ENCODE measurements at regions not wholly inside any gene's neighbourhood (a gene's known extent, or its start where the extent isn't known, plus 50 kb on each side); places are given as distances from the start of the nearest gene placed in this dataset.

GRCh38 chr3:87924485-87924884 is 134.3 kb downstream of the CGGBP1 start:
- Histone ChIP-seq H3K4me3 (ENCODE audit: low read depth, low read length) (no peak overlapping the region), H3K4me1 (no peaks in the 10 kb centered on the region), H3K9me3 (no peaks in the 10 kb centered on the region), H3K36me3 (ENCODE audit: control insufficient read depth, insufficient read depth, low read length) (no peaks in the 10 kb centered on the region), H3K27me3 (replicated peaks; ENCODE audit: control insufficient read depth, insufficient read depth, low read length) (no peaks in the 10 kb centered on the region)
- ChIA-PET CTCF (no interaction called here), POLR2A (no interaction called here)
- H3K9me3 Mint-ChIP-seq (ENCODE audit: unreplicated experiment): peaks cover 15% of the 10 kb centered on the region
- no peaks in the 10 kb centered on the region for H3K36me3 Mint-ChIP-seq (ENCODE audit: insufficient read depth, unreplicated experiment)
- H3K4me3 Mint-ChIP-seq (ENCODE audit: unreplicated experiment): no peak overlapping the region
- H3K27me3 Mint-ChIP-seq (ENCODE audit: insufficient read depth, unreplicated experiment): no peaks in the 10 kb centered on the region
- no peak for TF ChIP-seq CTCF (IDR thresholded peaks at IDR 0.05; ENCODE audit: insufficient read depth in 1 of 2, low read depth in 1 of 2, low read length in 1 of 2, severe bottlenecking in 1 of 2, unreplicated experiment in 1 of 2)
- DNase-seq: no peak
- H3K4me1 Mint-ChIP-seq (ENCODE audit: low read depth, unreplicated experiment): no peaks in the 10 kb centered on the region
- intact Hi-C loops (cut with micrococcal nuclease; ENCODE audit: unreplicated experiment): no loop called here
- no peak overlapping the region for H3K27ac Mint-ChIP-seq (ENCODE audit: unreplicated experiment)
- BruUV-seq (replicated peaks): no TSS peak

GRCh38 chr3:87920549-87920948 is 138.3 kb downstream of the CGGBP1 start:
- DNase-seq: no peak
- ChIA-PET CTCF (interaction anchor here (0.6 kb wide), 1 partner anchor 9 kb away, joined by 3 read pairs; no protein-coding TSS in a partner anchor), POLR2A (no interaction called here)
- H3K9me3 ChIP-seq: no peaks in the 10 kb centered on the region
- no peak for TF ChIP-seq CTCF (IDR thresholded peaks at IDR 0.05; ENCODE audit: insufficient read depth in 1 of 2, low read depth in 1 of 2, low read length in 1 of 2, severe bottlenecking in 1 of 2, unreplicated experiment in 1 of 2)
- Mint-ChIP-seq H3K36me3 (ENCODE audit: insufficient read depth, unreplicated experiment) (no peaks in the 10 kb centered on the region), H3K9me3 (ENCODE audit: unreplicated experiment) (peaks cover 15% of the 10 kb centered on the region), H3K27ac (ENCODE audit: unreplicated experiment) (no peak overlapping the region), H3K4me1 (ENCODE audit: low read depth, unreplicated experiment) (no peaks in the 10 kb centered on the region), H3K27me3 (ENCODE audit: insufficient read depth, unreplicated experiment) (no peaks in the 10 kb centered on the region), H3K4me3 (ENCODE audit: unreplicated experiment) (no peak overlapping the region)
- intact Hi-C loops (cut with micrococcal nuclease; ENCODE audit: unreplicated experiment): no loop called here
- no TSS peak for BruUV-seq (replicated peaks)
- no peaks in the 10 kb centered on the region for H3K27me3 ChIP-seq (replicated peaks; ENCODE audit: control insufficient read depth, insufficient read depth, low read length)
- no peaks in the 10 kb centered on the region for H3K4me1 ChIP-seq
- no peaks in the 10 kb centered on the region for H3K36me3 ChIP-seq (ENCODE audit: control insufficient read depth, insufficient read depth, low read length)
- no peak overlapping the region for H3K4me3 ChIP-seq (ENCODE audit: low read depth, low read length)

GRCh38 chr3:87901141-87901540 is 157.7 kb downstream of the CGGBP1 start:
- ChIA-PET CTCF (no interaction called here), POLR2A (no interaction called here)
- no peaks in the 10 kb centered on the region for H3K9me3 Mint-ChIP-seq (ENCODE audit: unreplicated experiment)
- H3K4me1 ChIP-seq: no peaks in the 10 kb centered on the region
- no TSS peak for BruUV-seq (replicated peaks)
- DNase-seq: no peak
- no peak overlapping the region for H3K27ac Mint-ChIP-seq (ENCODE audit: unreplicated experiment)
- H3K4me3 Mint-ChIP-seq (ENCODE audit: unreplicated experiment): no peak overlapping the region
- H3K4me1 Mint-ChIP-seq (ENCODE audit: low read depth, unreplicated experiment): no peaks in the 10 kb centered on the region
- no peaks in the 10 kb centered on the region for H3K36me3 ChIP-seq (ENCODE audit: control insufficient read depth, insufficient read depth, low read length)
- intact Hi-C loops (cut with micrococcal nuclease; ENCODE audit: unreplicated experiment): loop anchor here (2.0 kb wide), 1 partner anchor 102 kb away; no protein-coding TSS in a partner anchor
- H3K36me3 Mint-ChIP-seq (ENCODE audit: insufficient read depth, unreplicated experiment): no peaks in the 10 kb centered on the region
- no peaks in the 10 kb centered on the region for H3K27me3 ChIP-seq (replicated peaks; ENCODE audit: control insufficient read depth, insufficient read depth, low read length)
- TF ChIP-seq CTCF (IDR thresholded peaks at IDR 0.05; ENCODE audit: insufficient read depth in 1 of 2, low read depth in 1 of 2, low read length in 1 of 2, severe bottlenecking in 1 of 2, unreplicated experiment in 1 of 2): no peak
- H3K4me3 ChIP-seq (ENCODE audit: low read depth, low read length): no peak overlapping the region
- no peaks in the 10 kb centered on the region for H3K27me3 Mint-ChIP-seq (ENCODE audit: insufficient read depth, unreplicated experiment)
- no peaks in the 10 kb centered on the region for H3K9me3 ChIP-seq

Measured in Caco-2 (cell line).